H1 (cell line): ENCODE measurements at regions not wholly inside any gene's neighbourhood (a gene's known extent, or its start where the extent isn't known, plus 50 kb on each side); places are given as distances from the start of the nearest gene placed in this dataset.

Experiments
- FOSL1 ChIP-seq: IDR thresholded peaks from 2 replicates; pipeline ENCODE4 v1.6.1; 2011; ENCODE audit warnings: mild to moderate bottlenecking, low read depth, low read length, moderate library complexity; ENCODE audit not compliant: insufficient read depth
- JUN ChIP-seq: IDR thresholded peaks from 2 replicates; pipeline ENCODE4 v1.6.1; 2011; ENCODE audit warnings: low read depth, mild to moderate bottlenecking, improper control_type of control experiment, low read length
- POLR2A ChIP-seq, 2 experiments: IDR thresholded peaks; 1 replicate in 1 of 2; 2 replicates in 1 of 2; pipeline ENCODE4 v1.6.1; 2011; ENCODE audit warnings: low read depth in 2 of 2, low read length in 2 of 2, mild to moderate bottlenecking in 2 of 2; ENCODE audit errors: control extremely low read depth in 1 of 2
- SIN3A ChIP-seq, 2 experiments: IDR thresholded peaks in 1 of 2; conservative IDR thresholded peaks in 1 of 2; 2 replicates each; pipeline ENCODE4 v1.6.1; 2011 to 2012; ENCODE audit warnings: low read length in 2 of 2, improper control_type of control experiment in 1 of 2, low read depth in 1 of 2, mild to moderate bottlenecking in 1 of 2
- SIRT6 ChIP-seq: IDR thresholded peaks from one replicate; pipeline ENCODE4 v1.7.1; 2012; ENCODE audit warnings: low read length, inconsistent platforms
- TAF1 ChIP-seq: IDR thresholded peaks from 2 replicates; pipeline ENCODE4 v1.6.1; 2011; ENCODE audit warnings: mild to moderate bottlenecking, low read depth, low read length

GRCh38 chr5:3659907-3660306 lies 64.3 kb downstream of the IRX1 start:
- TF ChIP-seq SIRT6 (no peak), SIN3A (conservative IDR thresholded peaks at IDR 0.05 in 1 of 2, IDR thresholded peaks at IDR 0.05 in 1 of 2; ENCODE audit: low read depth in 1 of 2, low read length in 2 of 2) (no peak), JUN (no peak), POLR2A (IDR thresholded peaks at IDR 0.05; ENCODE audit: control extremely low read depth in 1 of 2, low read depth in 2 of 2, low read length in 2 of 2) (no peak), TAF1 (no peak), FOSL1 (no peak)
